ENCODE measurements at regions not wholly inside any gene's neighbourhood (a gene's known extent, or its start where the extent isn't known, plus 50 kb on each side); places are given as distances from the start of the nearest gene placed in this dataset.

GRCh38 chr13:73549717-73550116 is 490.9 kb downstream of the KLF5 start:
- ChIA-PET POLR2A (no interaction called here), CTCF (interaction anchor here (0.6 to 0.8 kb wide), 2 partner anchors 9 to 15 kb away, joined by 3 read pairs; no protein-coding TSS in a partner anchor)
- no peaks in the 10 kb centered on the region for H3K36me3 Mint-ChIP-seq (ENCODE audit: low read depth)
- intact Hi-C loops (cut with DNase I, micrococcal nuclease): no loop called here
- no peak overlapping the region for H3K27ac Mint-ChIP-seq
- H3K4me3 Mint-ChIP-seq: no peak overlapping the region
- no peak for DNase-seq
- H3K9me3 Mint-ChIP-seq (ENCODE audit: low read depth): no peaks in the 10 kb centered on the region
- H3K4me1 Mint-ChIP-seq: no peaks in the 10 kb centered on the region
- no peaks in the 10 kb centered on the region for H3K27me3 Mint-ChIP-seq
- no peak for ATAC-seq

GRCh38 chr13:73548449-73548848 is 489.6 kb downstream of the KLF5 start:
- Mint-ChIP-seq H3K9me3 (ENCODE audit: low read depth) (no peaks in the 10 kb centered on the region), H3K4me3 (no peak overlapping the region), H3K27ac (no peak overlapping the region), H3K36me3 (ENCODE audit: low read depth) (no peaks in the 10 kb centered on the region), H3K27me3 (no peaks in the 10 kb centered on the region), H3K4me1 (no peaks in the 10 kb centered on the region)
- intact Hi-C loops (cut with DNase I, micrococcal nuclease): no loop called here
- no peak for DNase-seq
- no peak for ATAC-seq
- POLR2A ChIA-PET: no interaction called here
- CTCF ChIA-PET: interaction anchor here (0.6 to 1.1 kb wide), 3 partner anchors 13 to 1094 kb away, joined by 3 to 5 read pairs (median 3); no protein-coding TSS in a partner anchor

GRCh38 chr13:73547239-73547638 is 488.4 kb downstream of the KLF5 start:
- no peaks in the 10 kb centered on the region for H3K4me1 Mint-ChIP-seq
- CTCF ChIA-PET: no interaction called here
- no peaks in the 10 kb centered on the region for H3K36me3 Mint-ChIP-seq (ENCODE audit: low read depth)
- intact Hi-C loops (cut with DNase I, micrococcal nuclease): no loop called here
- no peaks in the 10 kb centered on the region for H3K27me3 Mint-ChIP-seq
- ATAC-seq (no peak), DNase-seq (no peak)
- H3K4me3 Mint-ChIP-seq: no peak overlapping the region
- no peak overlapping the region for H3K27ac Mint-ChIP-seq
- POLR2A ChIA-PET: no interaction called here
- H3K9me3 Mint-ChIP-seq (ENCODE audit: low read depth): no peaks in the 10 kb centered on the region

- no peaks in the 10 kb centered on the region for H3K4me1 Mint-ChIP-seq
- ATAC-seq: no peak
- H3K27ac Mint-ChIP-seq: no peak overlapping the region
- POLR2A ChIA-PET: no interaction called here
- no peak overlapping the region for H3K4me3 Mint-ChIP-seq
- no peaks in the 10 kb centered on the region for H3K9me3 Mint-ChIP-seq (ENCODE audit: low read depth)
- no peak for DNase-seq
- CTCF ChIA-PET: interaction anchor here (0.9 kb wide), 1 partner anchor 9 kb away, joined by 3 read pairs; no protein-coding TSS in a partner anchor
- H3K36me3 Mint-ChIP-seq (ENCODE audit: low read depth): no peaks in the 10 kb centered on the region
- no peaks in the 10 kb centered on the region for H3K27me3 Mint-ChIP-seq
- intact Hi-C loops (cut with DNase I, micrococcal nuclease): no loop called here
Measured at GRCh38 chr13:73544175-73544574, 485.4 kb downstream of the KLF5 start.

- no peak overlapping the region for H3K4me3 Mint-ChIP-seq
- H3K36me3 Mint-ChIP-seq (ENCODE audit: low read depth): no peaks in the 10 kb centered on the region
- CTCF ChIA-PET: interaction anchor here (0.7 kb wide), 1 partner anchor 11 kb away, joined by 4 read pairs; no protein-coding TSS in a partner anchor
- H3K4me1 Mint-ChIP-seq: no peaks in the 10 kb centered on the region
- ATAC-seq (no peak), DNase-seq (no peak)
- no peak overlapping the region for H3K27ac Mint-ChIP-seq
- no peaks in the 10 kb centered on the region for H3K27me3 Mint-ChIP-seq
- POLR2A ChIA-PET: no interaction called here
- intact Hi-C loops (cut with DNase I, micrococcal nuclease): no loop called here
- H3K9me3 Mint-ChIP-seq (ENCODE audit: low read depth): no peaks in the 10 kb centered on the region
Measured at GRCh38 chr13:73542446-73542845, 483.6 kb downstream of the KLF5 start.

GRCh38 chr13:73536865-73537264 is 478.1 kb downstream of the KLF5 start:
- H3K4me3 Mint-ChIP-seq: no peak overlapping the region
- H3K27ac Mint-ChIP-seq: no peak overlapping the region
- H3K4me1 Mint-ChIP-seq: no peaks in the 10 kb centered on the region
- ChIA-PET POLR2A (no interaction called here), CTCF (interaction anchor here (0.7 kb wide), 1 partner anchor 16 kb away, joined by 3 read pairs; no protein-coding TSS in a partner anchor)
- intact Hi-C loops (cut with DNase I, micrococcal nuclease): loop anchor here in 1 of 2 experiments (10.0 kb wide), 1 partner anchor 168 kb away; no protein-coding TSS in a partner anchor
- no peak for ATAC-seq
- no peaks in the 10 kb centered on the region for H3K27me3 Mint-ChIP-seq
- no peaks in the 10 kb centered on the region for H3K36me3 Mint-ChIP-seq (ENCODE audit: low read depth)
- DNase-seq: no peak
- H3K9me3 Mint-ChIP-seq (ENCODE audit: low read depth): no peaks in the 10 kb centered on the region

- intact Hi-C loops (cut with DNase I, micrococcal nuclease): loop anchor here in 1 of 2 experiments (10.0 kb wide), 1 partner anchor 169 kb away; no protein-coding TSS in a partner anchor
- POLR2A ChIA-PET: no interaction called here
- DNase-seq (no peak), ATAC-seq (no peak)
- no peaks in the 10 kb centered on the region for H3K27me3 Mint-ChIP-seq
- no peaks in the 10 kb centered on the region for H3K4me1 Mint-ChIP-seq
- no peaks in the 10 kb centered on the region for H3K9me3 Mint-ChIP-seq (ENCODE audit: low read depth)
- CTCF ChIA-PET: no interaction called here
- H3K27ac Mint-ChIP-seq: no peak overlapping the region
- no peaks in the 10 kb centered on the region for H3K36me3 Mint-ChIP-seq (ENCODE audit: low read depth)
- H3K4me3 Mint-ChIP-seq: no peak overlapping the region
Measured at GRCh38 chr13:73535341-73535740, 476.5 kb downstream of the KLF5 start.

GRCh38 chr13:73532987-73533510 is 474.2 kb downstream of the KLF5 start:
- POLR2A ChIA-PET: no interaction called here
- Mint-ChIP-seq H3K36me3 (ENCODE audit: low read depth) (no peaks in the 10 kb centered on the region), H3K9me3 (ENCODE audit: low read depth) (no peaks in the 10 kb centered on the region), H3K4me3 (no peak overlapping the region), H3K27ac (no peak overlapping the region), H3K27me3 (no peaks in the 10 kb centered on the region), H3K4me1 (no peaks in the 10 kb centered on the region)
- intact Hi-C loops (cut with DNase I, micrococcal nuclease): loop anchor here in 1 of 2 experiments (10.0 kb wide), 1 partner anchor 172 kb away; no protein-coding TSS in a partner anchor
- CTCF ChIA-PET: interaction anchor here (0.7 to 1.6 kb wide), 2 partner anchors 8 to 127 kb away, joined by 3 to 5 read pairs; no protein-coding TSS in a partner anchor
- ATAC-seq: no peak
- DNase-seq: no peak

GRCh38 chr13:73532582-73532981 is 473.8 kb downstream of the KLF5 start:
- DNase-seq (no peak), ATAC-seq (no peak)
- ChIA-PET POLR2A (no interaction called here), CTCF (interaction anchor here (0.7 to 1.6 kb wide), 2 partner anchors 8 to 126 kb away, joined by 3 to 5 read pairs; no protein-coding TSS in a partner anchor)
- no peaks in the 10 kb centered on the region for H3K36me3 Mint-ChIP-seq (ENCODE audit: low read depth)
- H3K4me3 Mint-ChIP-seq: no peak overlapping the region
- no peaks in the 10 kb centered on the region for H3K9me3 Mint-ChIP-seq (ENCODE audit: low read depth)
- H3K27me3 Mint-ChIP-seq: no peaks in the 10 kb centered on the region
- intact Hi-C loops (cut with DNase I, micrococcal nuclease): loop anchor here in 1 of 2 experiments (10.0 kb wide), 1 partner anchor 172 kb away; no protein-coding TSS in a partner anchor
- no peaks in the 10 kb centered on the region for H3K4me1 Mint-ChIP-seq
- no peak overlapping the region for H3K27ac Mint-ChIP-seq

GRCh38 chr13:73531014-73531413 is 472.2 kb downstream of the KLF5 start:
- DNase-seq: no peak
- Mint-ChIP-seq H3K9me3 (ENCODE audit: low read depth) (no peaks in the 10 kb centered on the region), H3K4me3 (no peak overlapping the region), H3K27ac (no peak overlapping the region), H3K4me1 (no peaks in the 10 kb centered on the region), H3K27me3 (no peaks in the 10 kb centered on the region), H3K36me3 (ENCODE audit: low read depth) (no peaks in the 10 kb centered on the region)
- intact Hi-C loops (cut with DNase I, micrococcal nuclease): loop anchor here in 1 of 2 experiments (10.0 kb wide), 1 partner anchor 174 kb away; no protein-coding TSS in a partner anchor
- ChIA-PET CTCF (no interaction called here), POLR2A (no interaction called here)
- no peak for ATAC-seq

GRCh38 chr13:73522937-73523336 is 464.1 kb downstream of the KLF5 start:
- Mint-ChIP-seq H3K36me3 (ENCODE audit: low read depth) (no peaks in the 10 kb centered on the region), H3K4me1 (peaks cover 17% of the 10 kb centered on the region), H3K27ac (no peak overlapping the region), H3K4me3 (no peak overlapping the region), H3K27me3 (no peaks in the 10 kb centered on the region), H3K9me3 (ENCODE audit: low read depth) (no peaks in the 10 kb centered on the region)
- ChIA-PET POLR2A (no interaction called here), CTCF (no interaction called here)
- DNase-seq: no peak
- no peak for ATAC-seq
- intact Hi-C loops (cut with DNase I, micrococcal nuclease): no loop called here

- no peak for ATAC-seq
- no peak overlapping the region for H3K4me3 Mint-ChIP-seq
- H3K4me1 Mint-ChIP-seq: peaks cover 17% of the 10 kb centered on the region
- DNase-seq: no peak
- H3K9me3 Mint-ChIP-seq (ENCODE audit: low read depth): no peaks in the 10 kb centered on the region
- ChIA-PET POLR2A (no interaction called here), CTCF (no interaction called here)
- no peak overlapping the region for H3K27ac Mint-ChIP-seq
- no peaks in the 10 kb centered on the region for H3K36me3 Mint-ChIP-seq (ENCODE audit: low read depth)
- no peaks in the 10 kb centered on the region for H3K27me3 Mint-ChIP-seq
- intact Hi-C loops (cut with DNase I, micrococcal nuclease): no loop called here
Measured at GRCh38 chr13:73521985-73522524, 463.2 kb downstream of the KLF5 start.
